K562 (cell line): ENCODE measurements at regions not wholly inside any gene's neighbourhood (a gene's known extent, or its start where the extent isn't known, plus 50 kb on each side); places are given as distances from the start of the nearest gene placed in this dataset.

ENCODE experiments used
- ARID4B ChIP-seq: sonication (generic); formaldehyde crosslinking; IDR thresholded peaks from 2 replicates; pipeline ENCODE4 v1.8.0; 2022; ENCODE audit warnings: mild to moderate bottlenecking, missing genetic modification reagents
- BCOR ChIP-seq: fragments of 450-650 bp; IDR thresholded peaks from 2 replicates; pipeline ENCODE4 v1.6.1; 2016
- CBX8 ChIP-seq: fragments of 200-600 bp; sonication (generic); IDR thresholded peaks from 2 replicates; pipeline ENCODE4 v1.6.1; 2012; ENCODE audit warnings: borderline replicate concordance, mixed run types, low read depth, mild to moderate bottlenecking, moderate library complexity, mixed read lengths, low read length, control low read depth, inconsistent platforms; ENCODE audit not compliant: poor library complexity, severe bottlenecking; ENCODE audit errors: extremely low read depth
- CREM ChIP-seq: IDR thresholded peaks from 2 replicates; pipeline ENCODE4 v1.6.1; 2014; ENCODE audit warnings: antibody characterized with exemption, low read depth
- E2F5 ChIP-seq: sonication (generic); formaldehyde crosslinking; IDR thresholded peaks from 2 replicates; pipeline ENCODE4 v1.8.0; 2022; ENCODE audit warnings: mild to moderate bottlenecking, missing genetic modification reagents
- FOXJ3 ChIP-seq: sonication (generic); formaldehyde crosslinking; IDR thresholded peaks from 2 replicates; pipeline ENCODE4 v1.4.0; 2020; ENCODE audit warnings: mild to moderate bottlenecking, missing genetic modification reagents
- HNRNPH1 ChIP-seq: fragments of 200-400 bp; formaldehyde crosslinking; optimal IDR thresholded peaks from 2 replicates; pipeline ENCODE3; 2017; ENCODE audit warnings: low read depth, mild to moderate bottlenecking, low read length, moderate library complexity
- HNRNPL ChIP-seq: fragments of 200-400 bp; formaldehyde crosslinking; IDR thresholded peaks from 2 replicates; pipeline ENCODE4 v1.6.1; 2017; ENCODE audit warnings: low read depth, mild to moderate bottlenecking, low read length
- KLF10 ChIP-seq: fragments of 250-450 bp; sonication (Bioruptor Pico); IDR thresholded peaks from 2 replicates; pipeline ENCODE4 v1.6.1; 2021; ENCODE audit warnings: matching md5 sums
- NR2C1 ChIP-seq, 2 experiments: fragments of 450-650 bp; IDR thresholded peaks; 2 replicates each; pipeline ENCODE4 v1.6.1; 2017; ENCODE audit warnings: mild to moderate bottlenecking in 2 of 2, antibody characterized with exemption in 1 of 2, inconsistent platforms in 1 of 2, missing compliant biosample characterization in 1 of 2, missing genetic modification characterization in 1 of 2
- PCBP2 ChIP-seq: fragments of 200-400 bp; formaldehyde crosslinking; IDR thresholded peaks from 2 replicates; pipeline ENCODE4 v1.6.1; 2018; ENCODE audit warnings: low read length, low read depth, mild to moderate bottlenecking, moderate library complexity; ENCODE audit not compliant: poor library complexity, severe bottlenecking
- SAFB ChIP-seq: fragments of 200-400 bp; formaldehyde crosslinking; IDR thresholded peaks from 2 replicates; pipeline ENCODE4 v1.6.1; 2017; ENCODE audit warnings: low read depth, low read length, borderline replicate concordance
- SNIP1 ChIP-seq: fragments of 450-650 bp; IDR thresholded peaks from 2 replicates; pipeline ENCODE4 v1.7.1; 2017; ENCODE audit warnings: low read depth, mild to moderate bottlenecking
- WHSC1 ChIP-seq: IDR thresholded peaks from one replicate; pipeline ENCODE4 v1.6.1; 2012; ENCODE audit warnings: low read length, control low read depth, inconsistent platforms
- ZNF282 ChIP-seq: sonication (generic); formaldehyde crosslinking; IDR thresholded peaks from 2 replicates; pipeline ENCODE4 v1.8.1; 2023; ENCODE audit warnings: missing genetic modification reagents
- ZNF740 ChIP-seq, 3 experiments: fragments of 200-800 bp in 1 of 3; sonication (Bioruptor generic) in 1 of 3; sonication (generic) in 1 of 3; formaldehyde crosslinking in 1 of 3; IDR thresholded peaks; 2 replicates each; pipeline versions ENCODE4 v1.6.1 to v1.8.0; 2016 to 2022; ENCODE audit warnings: mild to moderate bottlenecking in 2 of 3, missing compliant biosample characterization in 2 of 3, missing genetic modification characterization in 2 of 3, missing genetic modification reagents in 1 of 3
- ZNF830 ChIP-seq: fragments of 250-450 bp; sonication (Bioruptor Pico); IDR thresholded peaks from 2 replicates; pipeline ENCODE4 v1.5.0; 2021; ENCODE audit warnings: mild to moderate bottlenecking
- TF ChIP-seq, protein P1 (sequence below): fragments of 450-650 bp; formaldehyde crosslinking; IDR thresholded peaks from 2 replicates; pipeline ENCODE4 v1.4.0; 2020; ENCODE audit warnings: mild to moderate bottlenecking, moderate library complexity
- TF ChIP-seq, protein P2 (sequence below): fragments of 200-400 bp; formaldehyde crosslinking; IDR thresholded peaks from 2 replicates; pipeline ENCODE4 v1.6.1; 2017; ENCODE audit warnings: mild to moderate bottlenecking, low read depth, low read length, moderate library complexity

DNA sequence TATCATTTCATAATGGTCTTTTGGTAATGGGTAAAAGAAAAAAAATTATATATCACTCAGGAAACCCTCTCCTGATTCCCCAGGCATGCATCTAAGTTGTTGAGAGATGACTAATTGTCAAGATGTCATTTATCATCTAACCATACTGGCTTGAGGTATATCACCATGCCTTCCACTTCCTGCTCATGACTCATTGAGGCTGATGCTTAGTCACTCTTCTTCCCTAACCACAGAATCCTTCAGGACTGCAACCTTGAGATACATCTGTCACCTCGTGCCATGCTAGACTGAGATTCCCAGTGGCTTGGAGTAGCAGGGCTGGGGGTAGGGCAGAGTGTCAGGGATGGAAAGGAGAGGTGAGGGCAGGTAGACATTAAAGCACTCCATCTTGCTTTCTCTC, 782.5 kb upstream of the INTU start (continued):
- TF ChIP-seq NR2C1 (IDR thresholded peaks at IDR 0.05) (no peak), NR2C1 (tag; IDR thresholded peaks at IDR 0.05) (no peak), ARID4B (CRISPR knock-in tag) (no peak), E2F5 (CRISPR knock-in tag) (no peak), ZNF830 (CRISPR knock-in tag) (no peak), SNIP1 (no peak), HNRNPL (no peak), FOXJ3 (CRISPR knock-in tag) (no peak), CREM (peak; percentile 79), CBX8 (no peak), PCBP2 (no peak), SAFB (no peak), HNRNPH1 (no peak), BCOR (0 out of 2 replicates have a peak, but pooled peaks have one; percentile 23), KLF10 (CRISPR knock-in tag) (no peak), ZNF740 (CRISPR knock-in tag; IDR thresholded peaks at IDR 0.05) (no peak), ZNF740 (tag; IDR thresholded peaks at IDR 0.05) (no peak), ZNF282 (CRISPR knock-in tag) (no peak), WHSC1 (no peak)
- TF ChIP-seq, protein P1, sequence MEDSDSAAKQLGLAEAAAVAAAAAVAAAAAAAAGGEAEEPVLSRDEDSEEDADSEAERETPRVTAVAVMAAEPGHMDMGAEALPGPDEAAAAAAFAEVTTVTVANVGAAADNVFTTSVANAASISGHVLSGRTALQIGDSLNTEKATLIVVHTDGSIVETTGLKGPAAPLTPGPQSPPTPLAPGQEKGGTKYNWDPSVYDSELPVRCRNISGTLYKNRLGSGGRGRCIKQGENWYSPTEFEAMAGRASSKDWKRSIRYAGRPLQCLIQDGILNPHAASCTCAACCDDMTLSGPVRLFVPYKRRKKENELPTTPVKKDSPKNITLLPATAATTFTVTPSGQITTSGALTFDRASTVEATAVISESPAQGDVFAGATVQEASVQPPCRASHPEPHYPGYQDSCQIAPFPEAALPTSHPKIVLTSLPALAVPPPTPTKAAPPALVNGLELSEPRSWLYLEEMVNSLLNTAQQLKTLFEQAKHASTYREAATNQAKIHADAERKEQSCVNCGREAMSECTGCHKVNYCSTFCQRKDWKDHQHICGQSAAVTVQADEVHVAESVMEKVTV (CRISPR knock-in tag): no peak
- TF ChIP-seq, protein P2, sequence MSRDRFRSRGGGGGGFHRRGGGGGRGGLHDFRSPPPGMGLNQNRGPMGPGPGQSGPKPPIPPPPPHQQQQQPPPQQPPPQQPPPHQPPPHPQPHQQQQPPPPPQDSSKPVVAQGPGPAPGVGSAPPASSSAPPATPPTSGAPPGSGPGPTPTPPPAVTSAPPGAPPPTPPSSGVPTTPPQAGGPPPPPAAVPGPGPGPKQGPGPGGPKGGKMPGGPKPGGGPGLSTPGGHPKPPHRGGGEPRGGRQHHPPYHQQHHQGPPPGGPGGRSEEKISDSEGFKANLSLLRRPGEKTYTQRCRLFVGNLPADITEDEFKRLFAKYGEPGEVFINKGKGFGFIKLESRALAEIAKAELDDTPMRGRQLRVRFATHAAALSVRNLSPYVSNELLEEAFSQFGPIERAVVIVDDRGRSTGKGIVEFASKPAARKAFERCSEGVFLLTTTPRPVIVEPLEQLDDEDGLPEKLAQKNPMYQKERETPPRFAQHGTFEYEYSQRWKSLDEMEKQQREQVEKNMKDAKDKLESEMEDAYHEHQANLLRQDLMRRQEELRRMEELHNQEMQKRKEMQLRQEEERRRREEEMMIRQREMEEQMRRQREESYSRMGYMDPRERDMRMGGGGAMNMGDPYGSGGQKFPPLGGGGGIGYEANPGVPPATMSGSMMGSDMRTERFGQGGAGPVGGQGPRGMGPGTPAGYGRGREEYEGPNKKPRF: no peak
